A673 (cell line): ENCODE measurements at regions not wholly inside any gene's neighbourhood (a gene's known extent, or its start where the extent isn't known, plus 50 kb on each side); places are given as distances from the start of the nearest gene placed in this dataset.
"Not testable (repeated sequence)": the region's sequence is repeated elsewhere in the genome, so short reads cannot be mapped to it uniquely, and the experiment has no call there.

Experiments
- CTCF ChIP-seq: fragments of 300-800, 200-600 bp; sonication (generic); conservative IDR thresholded peaks from 2 replicates; pipeline ENCODE4 v1.5.1; 2017; ENCODE audit warnings: low read depth, mild to moderate bottlenecking, antibody characterized with exemption, low read length, moderate library complexity, mixed read lengths
- EZH2 ChIP-seq: fragments of 200-600 bp; sonication (generic); IDR thresholded peaks from 2 replicates; pipeline ENCODE4 v1.6.1; 2017; ENCODE audit warnings: borderline replicate concordance, low read depth, mild to moderate bottlenecking, mixed read lengths, antibody characterized with exemption, low read length; ENCODE audit not compliant: poor library complexity, severe bottlenecking

GRCh38 chr1:143498059-143498749 lies 473.6 kb downstream of the FAM72C start:
- not testable (repeated sequence) for TF ChIP-seq CTCF
- TF ChIP-seq EZH2 = peak; percentile 99
